H1 (cell line): ENCODE measurements at regions not wholly inside any gene's neighbourhood (a gene's known extent, or its start where the extent isn't known, plus 50 kb on each side); places are given as distances from the start of the nearest gene placed in this dataset.

Source experiments
- CTCF ChIA-PET: fragments of 300-600 bp; sonication (Branson Sonifier 250); formaldehyde crosslinking; loops from one replicate; lab custom pipeline; 2021; ENCODE audit not compliant: partially characterized antibody; lab: Charles Lee
- POLR2A ChIA-PET: fragments of 300-600 bp; sonication (Branson Sonifier 250); formaldehyde crosslinking; loops from one replicate; lab custom pipeline; 2021; ENCODE audit warnings: inconsistent platforms; ENCODE audit not compliant: partially characterized antibody; lab: Charles Lee
- DNase-seq, 2 experiments: peaks; one replicate each; pipeline versions ENCODE4 v3.0.0 to v3.0.0-alpha.2; 2010 to 2022; ENCODE audit warnings: low spot score in 2 of 2, low read depth in 1 of 2, mixed read lengths in 1 of 2
- FAIRE-seq: peaks from 2 replicates; lab custom pipeline; 2011; peaks lifted over from hg19 to GRCh38; lab: Jason Lieb, UNC
- H2AFZ ChIP-seq: 2 replicates; pipeline ENCODE4 v1.8.1; 2012; ENCODE audit warnings: low read length, inconsistent platforms
- H2AK5ac ChIP-seq: 2 replicates; pipeline ENCODE4 v1.6.1; 2013; ENCODE audit warnings: low read depth, low read length
- H2BK120ac ChIP-seq: replicated peaks from 2 replicates; pipeline ENCODE3; 2013; ENCODE audit warnings: low read depth, low read length, inconsistent platforms
- H2BK12ac ChIP-seq: 2 replicates; pipeline ENCODE4 v1.6.1; 2013; ENCODE audit warnings: low read depth, low read length
- H2BK15ac ChIP-seq: 2 replicates; pipeline ENCODE4 v1.6.1; 2013; ENCODE audit warnings: low read length
- H2BK20ac ChIP-seq: 2 replicates; pipeline ENCODE4 v1.6.1; 2013; ENCODE audit warnings: low read length
- H2BK5ac ChIP-seq: 2 replicates; pipeline ENCODE4 v1.6.1; 2013; ENCODE audit warnings: low read depth, low read length
- H3K14ac ChIP-seq: 2 replicates; pipeline ENCODE4 v1.6.1; 2013; ENCODE audit warnings: inconsistent platforms; ENCODE audit not compliant: insufficient read length
- H3K18ac ChIP-seq: 2 replicates; pipeline ENCODE4 v1.6.1; 2013; ENCODE audit warnings: low read length; ENCODE audit errors: extremely low read depth
- H3K23ac ChIP-seq: 2 replicates; pipeline ENCODE4 v1.6.1; 2013; ENCODE audit warnings: inconsistent platforms; ENCODE audit not compliant: insufficient read length
- H3K23me2 ChIP-seq: 2 replicates; pipeline ENCODE4 v1.6.1; 2013; ENCODE audit warnings: low read depth, low read length
- H3K27ac ChIP-seq: 2 replicates; pipeline ENCODE4 v1.6.1; 2011; ENCODE audit warnings: low read depth, low read length, inconsistent platforms
- H3K27me3 ChIP-seq, 4 experiments: replicated peaks in 1 of 4; 1 replicate in 1 of 4; 2 replicates in 3 of 4; pipeline versions ENCODE4 v1.6.1 to v1.8.1; 2011 to 2013; ENCODE audit warnings: low read length in 3 of 4, mild to moderate bottlenecking in 3 of 4, inconsistent platforms in 2 of 4, mixed read lengths in 2 of 4, moderate library complexity in 1 of 4; ENCODE audit not compliant: control insufficient read depth in 3 of 4, insufficient read depth in 3 of 4; ENCODE audit errors: extremely low read depth in 1 of 4
- H3K36me3 ChIP-seq, 4 experiments: 2 replicates each; pipeline versions ENCODE4 v1.6.1 to v1.8.1; 2011 to 2013; ENCODE audit warnings: mild to moderate bottlenecking in 4 of 4, low read length in 3 of 4, moderate library complexity in 2 of 4, control low read depth in 1 of 4, inconsistent platforms in 1 of 4; ENCODE audit not compliant: insufficient read depth in 4 of 4, control insufficient read depth in 2 of 4
- H3K4ac ChIP-seq: replicated peaks from 2 replicates; pipeline ENCODE3; 2013; ENCODE audit warnings: low read length, low read depth, mixed read lengths, inconsistent platforms; ENCODE audit not compliant: insufficient read length
- H3K4me1 ChIP-seq, 4 experiments: replicated peaks in 1 of 4; 1 replicate in 1 of 4; 2 replicates in 3 of 4; pipeline versions ENCODE4 v1.6.1 to v1.8.1; 2011 to 2013; ENCODE audit warnings: low read length in 3 of 4, inconsistent platforms in 2 of 4, mixed read lengths in 1 of 4; ENCODE audit not compliant: insufficient read depth in 4 of 4, control insufficient read depth in 3 of 4
- H3K4me2 ChIP-seq, 2 experiments: 2 replicates each; pipeline versions ENCODE4 v1.6.1 to v1.8.1; 2011 to 2013; ENCODE audit warnings: low read depth in 2 of 2, low read length in 2 of 2, control low read depth in 1 of 2, inconsistent platforms in 1 of 2, mild to moderate bottlenecking in 1 of 2; ENCODE audit not compliant: insufficient read depth in 1 of 2
- H3K4me3 ChIP-seq, 4 experiments: fragments of 200-600, 300-600 bp in 1 of 4; sonication (generic), shearing (Covaris generic), sonication (Bioruptor Twin) in 1 of 4; 2 replicates each; pipeline versions ENCODE4 v1.5.1 to v1.8.1; 2011 to 2016; ENCODE audit warnings: low read length in 4 of 4, low read depth in 3 of 4, control low read depth in 2 of 4, inconsistent platforms in 2 of 4, mild to moderate bottlenecking in 2 of 4, mixed read lengths in 1 of 4, moderate library complexity in 1 of 4; ENCODE audit not compliant: insufficient read depth in 2 of 4; ENCODE audit errors: extremely low read depth in 1 of 4
- H3K56ac ChIP-seq: replicated peaks from 2 replicates; pipeline ENCODE3; 2013; ENCODE audit warnings: low read depth, mild to moderate bottlenecking, mixed read lengths, low read length, inconsistent platforms; ENCODE audit not compliant: insufficient read length
- H3K79me1 ChIP-seq: 2 replicates; pipeline ENCODE4 v1.6.1; 2013; ENCODE audit warnings: low read depth, low read length, control low read depth
- H3K79me2 ChIP-seq, 2 experiments: 2 replicates each; pipeline versions ENCODE4 v1.6.1 to v1.8.1; 2012 to 2013; ENCODE audit warnings: low read length in 2 of 2, mild to moderate bottlenecking in 2 of 2, inconsistent platforms in 1 of 2; ENCODE audit not compliant: insufficient read depth in 2 of 2, control insufficient read depth in 1 of 2
- H3K9ac ChIP-seq, 4 experiments: replicated peaks in 1 of 4; 1 replicate in 1 of 4; 2 replicates in 3 of 4; pipeline versions ENCODE4 v1.6.1 to v1.8.1; 2011 to 2013; ENCODE audit warnings: low read depth in 3 of 4, low read length in 3 of 4, control low read depth in 2 of 4, mild to moderate bottlenecking in 2 of 4, moderate library complexity in 2 of 4, inconsistent platforms in 1 of 4; ENCODE audit errors: extremely low read depth in 1 of 4
- H3K9me3 ChIP-seq, 2 experiments: 2 replicates each; pipeline versions ENCODE4 v1.6.1 to v1.8.1; 2012 to 2013; ENCODE audit warnings: mild to moderate bottlenecking in 2 of 2, moderate library complexity in 2 of 2, control low read depth in 1 of 2, inconsistent platforms in 1 of 2, low read depth in 1 of 2, low read length in 1 of 2, mixed read lengths in 1 of 2; ENCODE audit not compliant: insufficient read depth in 2 of 2
- H4K20me1 ChIP-seq, 2 experiments: replicated peaks in 1 of 2; 2 replicates each; pipeline versions ENCODE3 to v1.8.1; 2011 to 2013; ENCODE audit warnings: inconsistent platforms in 2 of 2, low read length in 2 of 2, mild to moderate bottlenecking in 1 of 2; ENCODE audit not compliant: insufficient read depth in 2 of 2, control insufficient read depth in 1 of 2
- H4K5ac ChIP-seq: 2 replicates; pipeline ENCODE4 v1.6.1; 2013; ENCODE audit warnings: low read length, low read depth, mixed read lengths, inconsistent platforms; ENCODE audit not compliant: insufficient read length
- H4K8ac ChIP-seq: 2 replicates; pipeline ENCODE4 v1.8.0; 2013; ENCODE audit warnings: mild to moderate bottlenecking, moderate library complexity, low read length, inconsistent platforms; ENCODE audit not compliant: insufficient read depth; ENCODE audit errors: extremely low read depth
- H4K91ac ChIP-seq: replicated peaks from 2 replicates; pipeline ENCODE3; 2013; ENCODE audit warnings: low read length, mixed read lengths, inconsistent platforms; ENCODE audit not compliant: insufficient read length
- WGBS, 2 experiments: shearing (Covaris generic) in 1 of 2; methylation state at CpG; one replicate each; pipeline versions ENCODE4 v1.1.6 to v1.1.7; 2013 to 2015; ENCODE audit warnings: low lambda C conversion rate in 2 of 2, mixed read lengths in 2 of 2, inconsistent platforms in 1 of 2, low coverage in 1 of 2, missing lambda C conversion rate in 1 of 2; ENCODE audit not compliant: insufficient replicate concordance in 2 of 2, insufficient coverage in 1 of 2, insufficient read length in 1 of 2; ENCODE audit errors: extremely low coverage in 1 of 2, missing lambda C conversion rate in 1 of 2; 5-methylcytosine and 5-hydroxymethylcytosine counted together

GRCh38 chr14:99101855-99102461, 170.0 kb downstream of the BCL11B start:
- Histone ChIP-seq H3K4me2 (peak overlapping the region in 1 of 2 experiments; percentile 53; a peak in 2 of 4 replicates), H4K5ac (no peak overlapping the region), H2BK15ac (no peak overlapping the region), H4K91ac (no peak overlapping the region), H4K8ac (no peak overlapping the region), H3K23ac (no peak overlapping the region), H3K36me3 (no peaks in the 10 kb centered on the region), H3K56ac (no peak overlapping the region), H2BK5ac (no peak overlapping the region), H3K23me2 (no peaks in the 10 kb centered on the region), H3K27ac (peak overlapping the region; percentile 60; the same call in 1 of the 2 replicates), H3K79me2 (no peaks in the 10 kb centered on the region), H4K20me1 (no peaks in the 10 kb centered on the region), H3K27me3 (no peaks in the 10 kb centered on the region), H3K4me1 (peaks cover 0 to 11% (median 7%) of the 10 kb centered on the region in 4 experiments; a peak in 4 of 7 replicates), H2AK5ac (no peak overlapping the region), H3K9ac (no peak overlapping the region), H3K14ac (no peak overlapping the region), H2BK120ac (no peak overlapping the region), H3K18ac (peak overlapping the region; percentile 28; the same call in 1 of the 2 replicates), H2BK20ac (peak overlapping the region; percentile 67; the same call in 1 of the 2 replicates), H3K9me3 (peaks cover 4 to 6% of the 10 kb centered on the region in 2 experiments; a peak in 3 of 4 replicates), H3K79me1 (no peaks in the 10 kb centered on the region; the same call in 1 of the 2 replicates), H3K4me3 (no peak overlapping the region), H2AFZ (peak overlapping the region; percentile 70; the same call in 1 of the 2 replicates), H3K4ac (no peak overlapping the region), H2BK12ac (no peak overlapping the region; the same call in 1 of the 2 replicates)
- FAIRE-seq (no peak), DNase-seq (no peak)
- ChIA-PET POLR2A (interaction anchor here (0.6 kb wide), 1 partner anchor 1862 kb away, joined by 3 read pairs; no protein-coding TSS in a partner anchor), CTCF (no interaction called here)
- 63% methylated on average over 6 of the region's 6 CpGs; no CpG with 5 or more reads in 1 of the 2 experiments for WGBS, 2 experiments
